ENCODE measurements at regions not wholly inside any gene's neighbourhood (a gene's known extent, or its start where the extent isn't known, plus 50 kb on each side); places are given as distances from the start of the nearest gene placed in this dataset.

DNA sequence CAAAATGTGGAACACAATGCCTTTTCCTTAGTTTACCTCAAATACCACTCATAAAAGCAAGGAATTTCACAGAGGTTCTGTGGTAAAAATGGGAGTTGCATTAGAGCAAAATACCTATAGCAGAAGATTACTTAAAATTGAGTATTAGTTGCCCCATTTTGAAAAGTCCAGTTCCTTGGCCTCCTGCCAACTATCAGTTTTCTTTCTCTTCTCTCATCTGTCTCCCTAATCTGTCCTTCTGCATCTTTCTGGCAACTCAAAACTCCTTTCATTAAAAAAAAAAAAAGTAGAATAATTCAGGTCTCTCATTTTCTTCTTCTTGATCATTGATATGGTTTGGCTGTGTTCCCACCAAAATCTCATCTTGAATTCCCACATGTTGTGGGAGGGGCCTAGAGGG is 127.3 kb downstream of the ATP23 start:
- TF ChIP-seq YY1 (IDR thresholded peaks at IDR 0.05; ENCODE audit: insufficient read depth, insufficient read length), result no peak
- TF ChIP-seq ZNF274 (IDR thresholded peaks at IDR 0.05; ENCODE audit: low read depth, low read length), result no peak
- TF ChIP-seq SUZ12 (IDR thresholded peaks at IDR 0.05; ENCODE audit: extremely low read depth, insufficient read depth, insufficient read length), result no peak
